Adrenal gland (tissue), 5 donors: ENCODE measurements at regions not wholly inside any gene's neighbourhood (a gene's known extent, or its start where the extent isn't known, plus 50 kb on each side); places are given as distances from the start of the nearest gene placed in this dataset.

ENCODE experiments used
- CTCF ChIP-seq, 6 experiments: fragments of 450-650 bp in 4 of 6; fragments of 200-600 bp in 2 of 6; sonication (generic) in 1 of 6; IDR thresholded peaks; 1 replicate in 5 of 6; 2 replicates in 1 of 6; pipeline versions ENCODE4 v1.5.1 to v1.8.0; 2016 to 2021; ENCODE audit warnings: antibody characterized with exemption in 6 of 6, mild to moderate bottlenecking in 2 of 6, moderate library complexity in 1 of 6
- POLR2A ChIP-seq, 2 donors: fragments of 450-650 bp; IDR thresholded peaks; one replicate each; pipeline ENCODE4 v1.6.1; 2017; ENCODE audit warnings: antibody characterized with exemption in 2 of 2, mild to moderate bottlenecking in 2 of 2, moderate library complexity in 1 of 2
- donor health status: DM: no; HTN: no; CAD: no.

DNA sequence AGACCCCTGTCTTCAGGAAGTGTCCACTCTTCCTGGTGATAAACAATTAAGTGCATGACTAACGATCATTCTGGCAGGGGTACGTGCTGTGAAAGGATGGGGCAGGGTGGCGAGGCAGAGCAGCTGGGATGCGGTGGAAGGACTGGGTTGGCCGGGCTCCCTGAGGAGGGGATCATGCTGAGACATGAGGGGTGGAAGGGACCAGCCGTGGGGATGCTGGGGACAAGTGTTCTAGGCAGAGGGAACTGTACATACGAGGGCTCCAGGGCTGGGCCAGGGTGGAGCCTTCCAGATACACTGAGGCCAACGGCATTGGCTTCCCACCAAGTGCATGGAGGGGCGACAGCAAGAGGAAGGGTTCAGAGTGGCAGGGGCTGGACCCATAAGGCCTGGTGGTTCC, 65.7 kb upstream of the SIRPA start:
- TF ChIP-seq CTCF (IDR thresholded peaks at IDR 0.05) (no peak), POLR2A (IDR thresholded peaks at IDR 0.05) (no peak)
